ENCODE measurements at regions not wholly inside any gene's neighbourhood (a gene's known extent, or its start where the extent isn't known, plus 50 kb on each side); places are given as distances from the start of the nearest gene placed in this dataset.

GRCh38 chr2:204495381-204495780 is 49.9 kb upstream of the PARD3B start:
- no peak overlapping the region for H3K4me3 Mint-ChIP-seq
- H3K27me3 Mint-ChIP-seq (ENCODE audit: low read depth), result no peaks in the 10 kb centered on the region
- H3K9me3 Mint-ChIP-seq, result peaks cover 5% of the 10 kb centered on the region
- TF ChIP-seq CTCF (IDR thresholded peaks at IDR 0.05; ENCODE audit: unreplicated experiment in 3 of 3), result no peak
- H3K36me3 Mint-ChIP-seq (ENCODE audit: low read depth), result no peaks in the 10 kb centered on the region
- no peak overlapping the region for H3K27ac Mint-ChIP-seq
- no peaks in the 10 kb centered on the region for H3K4me1 Mint-ChIP-seq

Data from nephron (organoid).